Adrenal gland (tissue), 9 donors: ENCODE measurements at regions not wholly inside any gene's neighbourhood (a gene's known extent, or its start where the extent isn't known, plus 50 kb on each side); places are given as distances from the start of the nearest gene placed in this dataset.

Experiments
- DNase-seq, 7 donors: peaks; one replicate each; pipeline ENCODE4 v3.0.0-alpha.2; 2019 to 2020
- H3K27ac ChIP-seq, 5 donors: fragments of 200-600 bp; sonication (generic) in 4 of 5; 1 replicate in 3 of 5; 2 replicates in 2 of 5; pipeline versions ENCODE4 v1.5.1 to v1.8.0; 2016 to 2020; ENCODE audit warnings: mild to moderate bottlenecking in 1 of 5
- H3K27me3 ChIP-seq: fragments of 200-600 bp; 2 replicates; pipeline ENCODE4 v1.8.0; 2021
- H3K36me3 ChIP-seq, 2 donors: fragments of 200-600 bp; replicated peaks in 1 of 2; 1 replicate in 1 of 2; 2 replicates in 1 of 2; pipeline versions ENCODE4 v1.5.1 to v1.8.0; 2018 to 2022
- H3K4me1 ChIP-seq, 2 donors: fragments of 200-600 bp; replicated peaks in 1 of 2; 1 replicate in 1 of 2; 2 replicates in 1 of 2; pipeline versions ENCODE4 v1.5.1 to v1.8.0; 2018 to 2021
- H3K4me3 ChIP-seq, 4 donors: fragments of 200-600 bp; sonication (generic) in 3 of 4; one replicate each; pipeline ENCODE4 v1.5.1; 2016 to 2018
- H3K9me3 ChIP-seq, 3 donors: fragments of 200-600 bp; sonication (generic) in 1 of 3; replicated peaks in 1 of 3; 1 replicate in 2 of 3; 2 replicates in 1 of 3; pipeline versions ENCODE4 v1.5.1 to v1.8.0; 2016 to 2021
- CTCF ChIP-seq, 6 experiments: fragments of 450-650 bp in 4 of 6; fragments of 200-600 bp in 2 of 6; sonication (generic) in 1 of 6; IDR thresholded peaks; 1 replicate in 5 of 6; 2 replicates in 1 of 6; pipeline versions ENCODE4 v1.5.1 to v1.8.0; 2016 to 2021; ENCODE audit warnings: antibody characterized with exemption in 6 of 6, mild to moderate bottlenecking in 2 of 6, moderate library complexity in 1 of 6
- POLR2A ChIP-seq, 2 donors: fragments of 450-650 bp; IDR thresholded peaks; one replicate each; pipeline ENCODE4 v1.6.1; 2017; ENCODE audit warnings: antibody characterized with exemption in 2 of 2, mild to moderate bottlenecking in 2 of 2, moderate library complexity in 1 of 2
- WGBS, 4 donors: extraction: QIAGEN DNeasy Blood & Tissue Kit in 2 of 4; methylation state at CpG; one replicate each; pipeline versions ENCODE4 v1.1.5 to v1.1.7; 2013 to 2017; 5-methylcytosine and 5-hydroxymethylcytosine counted together
- intact Hi-C, 2 donors: fragments of 100-400 bp; cut with DNase I; formaldehyde crosslinking; loops; one replicate each; pipeline versions ENCODE4 v1.14.1 to v1.15.0; 2022 to 2023
- donor health status: healthy with polysubstance abuse.
- donor health status: Bipolar disorder and iron deficiency.
- donor health status: DM: yes; HTN: yes; CAD: no.
- donor health status: DM: no; HTN: no; CAD: no.
- donor health status: DM: no; HTN: no; CAD: no.

DNA sequence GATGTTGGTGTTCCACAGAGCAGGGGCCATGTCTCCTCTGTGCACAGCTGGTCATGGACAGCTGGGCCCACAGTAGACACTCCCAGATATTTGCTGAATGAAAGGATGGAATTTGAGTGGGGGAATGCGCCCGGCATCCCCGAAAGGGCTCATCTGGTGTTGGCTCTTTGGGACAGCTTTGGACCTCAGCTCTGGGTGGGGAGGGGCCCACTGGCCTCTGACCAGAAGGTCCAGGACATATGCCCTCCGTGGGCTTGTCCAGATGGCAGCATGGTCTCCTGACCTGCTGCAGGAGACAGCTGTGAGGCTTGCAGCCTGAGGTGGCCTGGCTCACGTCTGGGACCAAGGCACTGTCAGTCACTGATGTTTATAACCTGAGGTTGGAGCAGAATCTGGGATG lies 160.4 kb upstream of the AJAP1 start:
- no peak overlapping the region for H3K27ac ChIP-seq
- H3K9me3 ChIP-seq, result no peaks in the 10 kb centered on the region
- DNase-seq, result no peak
- intact Hi-C loops, result no loop called here
- H3K27me3 ChIP-seq, result no peaks in the 10 kb centered on the region
- H3K4me3 ChIP-seq, result no peak overlapping the region
- no peaks in the 10 kb centered on the region for H3K4me1 ChIP-seq
- 58 to 94% (median 78%) methylated on average over 3 to 5 of the region's 5 CpGs for WGBS, 4 donors
- no peaks in the 10 kb centered on the region for H3K36me3 ChIP-seq
- no peak for TF ChIP-seq CTCF (IDR thresholded peaks at IDR 0.05)
- TF ChIP-seq POLR2A (IDR thresholded peaks at IDR 0.05), result no peak

DNA sequence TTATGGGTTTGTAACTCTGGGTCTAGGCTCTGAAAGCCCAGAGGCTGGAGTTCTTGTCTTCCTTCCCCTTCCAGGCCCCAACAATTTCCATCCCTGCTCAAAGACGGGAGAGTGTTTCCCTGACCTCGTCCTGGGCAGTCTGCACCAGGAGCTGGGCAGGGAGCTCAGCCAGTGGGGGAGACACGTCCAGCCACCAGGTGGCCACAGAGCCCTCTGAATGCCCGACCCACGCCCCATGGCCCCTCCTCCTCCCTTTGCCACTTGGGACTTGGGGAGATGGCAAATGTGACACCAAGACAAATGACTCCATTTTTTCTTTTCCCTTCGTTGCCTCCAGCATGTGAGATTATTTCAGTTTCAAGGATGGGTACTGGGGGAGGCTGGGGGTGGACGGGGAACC lies 159.9 kb upstream of the AJAP1 start:
- Histone ChIP-seq H3K27ac (no peak overlapping the region), H3K27me3 (no peaks in the 10 kb centered on the region), H3K36me3 (no peaks in the 10 kb centered on the region), H3K9me3 (no peaks in the 10 kb centered on the region), H3K4me3 (no peak overlapping the region), H3K4me1 (no peaks in the 10 kb centered on the region)
- intact Hi-C loops, result no loop called here
- TF ChIP-seq CTCF (IDR thresholded peaks at IDR 0.05), result peak in 1 of 6 experiments; percentile 5
- TF ChIP-seq POLR2A (IDR thresholded peaks at IDR 0.05), result no peak
- no peak for DNase-seq
- 20 to 28% (median 25%) methylated on average over 4 to 7 of the region's 7 CpGs for WGBS, 4 donors

GRCh38 chr1:4495809-4496208 lies 158.6 kb upstream of the AJAP1 start:
- intact Hi-C loops, result no loop called here
- no peaks in the 10 kb centered on the region for H3K9me3 ChIP-seq
- 70 to 80% (median 75%) methylated on average over 12 of the region's 12 CpGs for WGBS, 4 donors

GRCh38 chr1:4500441-4500840 lies 154.0 kb upstream of the AJAP1 start:
- Histone ChIP-seq H3K27ac (no peak overlapping the region), H3K9me3 (no peaks in the 10 kb centered on the region), H3K4me3 (no peak overlapping the region), H3K36me3 (no peaks in the 10 kb centered on the region), H3K27me3 (no peaks in the 10 kb centered on the region), H3K4me1 (no peaks in the 10 kb centered on the region)
- no peak for DNase-seq
- intact Hi-C loops, result no loop called here
- no peak for TF ChIP-seq CTCF (IDR thresholded peaks at IDR 0.05)
- no peak for TF ChIP-seq POLR2A (IDR thresholded peaks at IDR 0.05)
- 83 to 93% (median 89%) methylated on average over 2 to 11 of the region's 11 CpGs for WGBS, 4 donors

More at GRCh38 chr1:4495809-4496208, 158.6 kb upstream of the AJAP1 start:
- Histone ChIP-seq H3K4me3 (no peak overlapping the region), H3K36me3 (no peaks in the 10 kb centered on the region), H3K27me3 (no peaks in the 10 kb centered on the region), H3K27ac (no peak overlapping the region), H3K4me1 (no peaks in the 10 kb centered on the region)
- no peak for DNase-seq
- no peak for TF ChIP-seq POLR2A (IDR thresholded peaks at IDR 0.05)
- no peak for TF ChIP-seq CTCF (IDR thresholded peaks at IDR 0.05)
